Astrocyte of the spinal cord (primary cell): ENCODE measurements at regions not wholly inside any gene's neighbourhood (a gene's known extent, or its start where the extent isn't known, plus 50 kb on each side); places are given as distances from the start of the nearest gene placed in this dataset.

Source experiments
- DNase-seq: peaks from one replicate; pipeline ENCODE4 v3.0.0; 2011; ENCODE audit warnings: low read depth, low spot score
- H3K4me3 ChIP-seq: 2 replicates; pipeline ENCODE4 v1.5.1; 2011; ENCODE audit warnings: low read depth, mild to moderate bottlenecking, low read length, moderate library complexity
- in situ Hi-C: cut with HindIII; loops from 2 replicates; pipeline ENCODE4 v1.10.0; 2017; ENCODE audit warnings: low sequenced_read_pairs
- TF ChIP-seq, protein P1 (sequence below): IDR thresholded peaks from 2 replicates; pipeline ENCODE4 v1.5.1; 2012; ENCODE audit warnings: low read depth, mild to moderate bottlenecking, low read length, inconsistent platforms

DNA sequence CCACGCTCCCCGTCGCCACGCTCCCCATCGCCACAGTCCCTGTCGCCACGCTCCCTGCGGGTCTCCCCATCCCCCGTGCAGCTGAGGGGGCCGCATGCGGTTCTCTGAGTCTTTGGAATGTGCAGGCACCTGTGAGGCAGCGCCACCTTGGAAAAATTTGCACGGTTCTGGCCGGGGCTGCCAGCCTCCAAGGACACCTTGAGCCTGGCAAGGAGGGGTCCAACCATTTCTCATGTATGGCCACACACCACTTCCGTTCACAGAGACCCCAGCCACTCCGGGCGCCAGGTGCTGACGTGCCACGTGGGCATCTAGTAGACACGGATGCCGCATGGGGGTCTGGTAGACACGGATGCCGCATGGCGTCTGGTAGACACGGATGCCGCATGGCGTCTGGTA, 70.5 kb upstream of the ADGRA1 start:
- DNase-seq: no peak
- no peak overlapping the region for H3K4me3 ChIP-seq
- TF ChIP-seq, protein P1, sequence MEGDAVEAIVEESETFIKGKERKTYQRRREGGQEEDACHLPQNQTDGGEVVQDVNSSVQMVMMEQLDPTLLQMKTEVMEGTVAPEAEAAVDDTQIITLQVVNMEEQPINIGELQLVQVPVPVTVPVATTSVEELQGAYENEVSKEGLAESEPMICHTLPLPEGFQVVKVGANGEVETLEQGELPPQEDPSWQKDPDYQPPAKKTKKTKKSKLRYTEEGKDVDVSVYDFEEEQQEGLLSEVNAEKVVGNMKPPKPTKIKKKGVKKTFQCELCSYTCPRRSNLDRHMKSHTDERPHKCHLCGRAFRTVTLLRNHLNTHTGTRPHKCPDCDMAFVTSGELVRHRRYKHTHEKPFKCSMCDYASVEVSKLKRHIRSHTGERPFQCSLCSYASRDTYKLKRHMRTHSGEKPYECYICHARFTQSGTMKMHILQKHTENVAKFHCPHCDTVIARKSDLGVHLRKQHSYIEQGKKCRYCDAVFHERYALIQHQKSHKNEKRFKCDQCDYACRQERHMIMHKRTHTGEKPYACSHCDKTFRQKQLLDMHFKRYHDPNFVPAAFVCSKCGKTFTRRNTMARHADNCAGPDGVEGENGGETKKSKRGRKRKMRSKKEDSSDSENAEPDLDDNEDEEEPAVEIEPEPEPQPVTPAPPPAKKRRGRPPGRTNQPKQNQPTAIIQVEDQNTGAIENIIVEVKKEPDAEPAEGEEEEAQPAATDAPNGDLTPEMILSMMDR: no peak
- in situ Hi-C loops: no loop called here

DNA sequence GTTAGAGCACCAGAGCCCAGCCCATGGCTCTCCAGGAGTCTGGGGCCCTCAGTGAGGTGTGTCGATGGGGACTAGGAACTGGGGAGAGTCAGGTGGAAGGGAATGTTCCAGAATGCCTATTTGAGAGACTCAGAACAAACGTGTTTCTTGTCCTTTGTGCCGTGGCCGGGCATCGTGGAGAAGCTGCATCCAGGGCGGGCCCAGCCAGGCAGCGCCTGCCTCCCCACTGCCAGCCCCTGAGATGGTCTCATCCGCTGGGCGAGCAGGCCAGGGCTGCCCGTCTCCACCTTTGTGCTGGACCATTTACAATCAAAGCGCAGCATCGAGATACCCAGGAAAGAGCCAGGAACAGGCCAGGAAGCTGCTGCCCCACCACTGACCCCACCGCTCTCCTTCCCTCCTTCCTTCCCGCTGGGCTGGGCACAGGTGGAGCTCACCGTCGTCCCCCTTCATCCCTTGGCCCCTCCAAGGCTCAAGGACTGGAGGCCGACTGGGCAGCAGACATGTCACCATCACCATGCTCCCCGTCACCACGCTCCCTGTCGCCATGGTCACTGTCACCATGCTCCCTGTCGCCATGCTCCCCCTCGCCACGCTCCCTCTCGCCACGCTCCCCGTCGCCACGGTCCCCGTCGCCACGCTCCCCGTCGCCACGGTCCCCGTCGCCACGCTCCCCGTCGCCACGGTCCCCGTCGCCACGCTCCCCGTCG, 71.1 kb upstream of the ADGRA1 start:
- no peak for DNase-seq
- in situ Hi-C loops: no loop called here
- TF ChIP-seq, protein P1: no peak
- H3K4me3 ChIP-seq: no peak overlapping the region

DNA sequence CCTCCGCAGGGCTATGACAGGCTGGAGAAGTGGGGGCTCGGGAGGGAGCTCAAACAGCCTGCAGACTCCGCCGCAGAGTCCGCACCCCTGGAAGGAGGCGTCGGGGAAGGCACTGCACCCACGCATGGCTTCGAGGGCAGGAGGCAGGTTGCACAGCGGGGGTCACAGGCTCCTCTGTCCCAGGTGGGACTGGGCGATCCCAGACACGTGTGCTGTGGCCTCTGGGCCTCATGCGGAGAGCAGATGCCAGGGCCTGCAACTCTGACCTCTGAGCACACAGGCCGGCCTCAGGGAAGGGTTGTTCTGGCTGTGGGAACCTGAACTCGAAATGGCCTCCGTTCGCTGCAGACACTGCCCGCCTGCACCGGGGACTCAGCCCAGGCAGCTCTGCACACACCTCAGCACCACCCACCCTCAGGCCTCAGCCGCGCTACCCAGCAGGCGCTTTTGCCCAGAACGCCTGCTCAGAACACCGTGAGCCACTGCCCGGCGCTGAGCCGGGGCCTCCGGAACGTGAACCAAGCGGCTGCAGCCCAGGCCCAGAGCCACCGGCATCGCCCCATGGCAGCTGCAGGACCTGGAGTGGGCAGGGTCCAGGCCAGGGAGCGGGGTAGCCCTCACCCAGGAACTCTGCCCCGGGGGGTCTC, 71.8 kb upstream of the ADGRA1 start:
- H3K4me3 ChIP-seq: no peak overlapping the region
- in situ Hi-C loops: no loop called here
- TF ChIP-seq, protein P1: no peak
- DNase-seq: no peak

DNA sequence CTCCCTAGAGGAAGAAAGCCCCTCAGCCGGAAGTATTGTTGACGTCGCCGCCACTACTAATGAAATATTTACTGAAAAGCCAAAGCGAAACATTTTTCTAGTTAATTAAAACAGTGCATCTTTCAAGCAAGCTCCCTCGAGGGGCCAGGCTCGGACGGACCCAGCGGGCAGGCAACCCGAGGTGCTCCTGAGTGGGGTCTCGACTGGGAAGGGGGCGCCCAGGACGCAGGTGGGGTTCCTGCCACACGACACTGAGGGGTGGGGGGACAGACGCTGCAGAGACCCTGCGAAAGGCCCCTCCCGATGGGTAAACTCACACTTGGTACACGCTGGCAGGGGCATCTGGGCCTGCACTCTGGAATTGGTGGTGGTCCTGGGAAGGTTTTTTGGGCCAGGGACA, 72.4 kb upstream of the ADGRA1 start:
- in situ Hi-C loops: no loop called here
- no peak for DNase-seq

DNA sequence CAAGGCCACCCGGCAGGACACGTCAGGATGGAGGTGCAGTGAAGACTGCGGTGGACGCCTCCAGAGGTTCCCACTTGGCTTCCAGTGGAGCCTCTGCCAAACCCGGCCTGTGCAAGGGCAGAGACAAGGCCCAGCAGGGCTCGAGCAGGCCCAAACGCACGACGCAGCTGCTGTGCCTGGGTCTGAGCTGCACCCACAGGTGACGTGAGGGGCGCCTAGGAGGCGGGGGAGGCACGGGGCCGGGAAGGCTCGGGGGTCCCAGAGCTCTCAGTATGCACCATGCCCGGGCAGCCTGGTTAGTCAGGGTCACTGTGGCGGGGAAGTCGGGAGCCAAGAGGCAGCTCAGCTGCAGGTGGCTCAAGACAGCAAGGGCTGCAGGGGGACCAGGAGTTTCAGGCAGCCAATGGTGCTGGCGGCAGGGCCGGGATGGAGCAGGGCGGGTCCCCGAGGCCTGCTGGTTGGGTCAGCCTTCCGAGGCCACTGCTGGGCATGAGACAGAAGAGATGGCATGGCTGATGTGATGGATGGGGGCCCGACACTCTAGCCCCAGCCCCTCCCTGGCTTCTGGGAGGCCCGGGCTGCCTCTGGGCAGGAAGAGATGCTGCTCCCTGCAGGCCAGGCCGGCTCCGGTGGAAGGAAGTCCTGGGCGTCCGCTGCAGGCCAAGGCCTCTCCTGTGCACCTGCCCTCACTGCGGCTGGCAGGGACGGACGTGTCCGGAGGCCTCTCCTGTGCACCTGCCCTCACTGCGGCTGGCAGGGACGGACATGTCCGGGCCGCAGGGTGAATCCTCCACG, 72.2 kb upstream of the CFAP46 start:
- no peak for DNase-seq
- no peak overlapping the region for H3K4me3 ChIP-seq
- in situ Hi-C loops: no loop called here
- TF ChIP-seq, protein P1: no peak

More for the DNA sequence above, 72.4 kb upstream of the ADGRA1 start:
- no peak overlapping the region for H3K4me3 ChIP-seq
- TF ChIP-seq, protein P1: no peak

DNA sequence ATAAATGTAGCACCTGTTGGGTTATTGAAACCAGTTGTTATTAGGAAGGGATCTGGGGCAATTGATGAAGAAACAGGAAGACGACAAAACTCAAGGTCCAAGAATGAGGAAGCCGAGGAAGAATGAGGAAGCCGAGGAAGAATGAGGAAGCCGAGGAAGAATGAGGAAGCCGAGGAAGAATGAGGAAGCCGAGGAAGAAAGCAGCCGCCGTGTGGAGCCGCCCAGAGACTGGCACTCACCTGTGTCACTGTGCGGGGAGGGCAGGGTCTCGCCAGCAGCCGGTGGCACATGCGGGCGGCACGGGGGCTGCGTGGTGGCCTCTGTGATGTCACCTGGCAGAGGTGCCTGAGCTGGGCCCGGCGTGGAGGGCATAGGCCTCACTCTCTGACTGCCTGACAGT, 71.1 kb upstream of the CFAP46 start:
- H3K4me3 ChIP-seq: no peak overlapping the region
- TF ChIP-seq, protein P1: no peak
- in situ Hi-C loops: no loop called here
- DNase-seq: no peak
